ENCODE measurements at regions not wholly inside any gene's neighbourhood (a gene's known extent, or its start where the extent isn't known, plus 50 kb on each side); places are given as distances from the start of the nearest gene placed in this dataset.
A peak's percentile ranks its signal among the peaks of the same experiment; 100 is the strongest.
"Not testable (repeated sequence)": the region's sequence is repeated elsewhere in the genome, so short reads cannot be mapped to it uniquely, and the experiment has no call there.

DNA sequence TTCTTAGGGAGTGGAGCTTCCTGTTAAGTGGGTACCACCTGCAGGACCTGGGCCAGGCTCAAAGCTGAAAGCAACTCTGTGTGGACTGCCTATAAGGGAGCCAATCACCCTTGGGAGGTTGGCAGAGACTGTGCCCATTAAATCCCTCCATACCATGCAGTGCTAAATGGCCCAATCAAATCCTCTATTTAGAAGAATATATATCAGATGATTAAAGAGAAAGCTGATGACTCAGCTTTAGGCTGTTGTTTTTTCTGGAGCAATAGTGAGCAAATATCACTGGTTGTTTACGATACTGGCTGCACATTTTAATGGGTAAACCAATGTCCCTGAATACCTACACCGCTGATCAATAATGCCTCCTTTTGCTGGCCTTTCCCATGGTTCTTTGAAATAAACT is 101.3 kb downstream of the TMX1 start:
- no peak for DNase-seq (ENCODE audit: low read depth in 2 of 3, low spot score in 2 of 3)

DNA sequence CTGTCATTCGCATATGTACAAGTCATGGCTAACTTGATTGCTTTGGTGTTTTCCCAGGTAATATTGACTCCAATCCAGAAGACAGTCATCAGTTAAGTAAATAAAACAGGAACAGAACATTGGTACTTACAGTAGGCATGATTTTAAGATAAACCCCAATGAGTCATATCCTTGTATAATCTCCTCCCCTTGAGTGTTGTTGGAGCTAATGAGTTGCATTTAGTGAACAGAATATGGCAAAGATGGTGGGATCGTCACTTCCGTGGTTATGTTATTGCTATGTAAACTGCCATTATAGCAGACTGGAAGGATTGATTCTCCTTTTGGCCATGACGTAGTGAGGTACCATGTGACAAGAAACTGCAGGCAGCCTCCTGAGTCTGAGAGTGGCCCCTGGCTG is 102.2 kb downstream of the TMX1 start:
- no peak for DNase-seq (ENCODE audit: low read depth in 2 of 3, low spot score in 2 of 3)

DNA sequence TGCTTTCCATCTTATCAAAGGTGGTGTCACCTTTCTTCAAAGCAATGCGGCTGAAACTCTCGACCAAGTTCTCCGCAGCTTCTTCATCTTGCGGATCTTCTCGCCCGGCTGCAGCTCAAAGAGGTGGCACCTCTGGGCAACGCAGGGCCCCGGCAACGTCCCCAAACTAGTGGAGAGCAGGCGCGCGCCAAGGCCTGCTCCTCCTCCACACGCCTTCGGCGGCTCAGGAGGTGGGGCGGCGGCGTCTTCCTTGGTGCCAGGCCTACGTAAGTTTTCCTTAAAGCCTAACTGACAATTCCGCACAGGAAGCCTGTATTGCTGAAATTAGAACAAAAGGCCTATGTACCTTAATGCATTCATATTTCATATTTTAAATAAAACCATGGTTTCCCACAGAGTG is 112.0 kb downstream of the TMX1 start:
- no peak for DNase-seq (ENCODE audit: low read depth in 2 of 3, low spot score in 2 of 3)

DNA sequence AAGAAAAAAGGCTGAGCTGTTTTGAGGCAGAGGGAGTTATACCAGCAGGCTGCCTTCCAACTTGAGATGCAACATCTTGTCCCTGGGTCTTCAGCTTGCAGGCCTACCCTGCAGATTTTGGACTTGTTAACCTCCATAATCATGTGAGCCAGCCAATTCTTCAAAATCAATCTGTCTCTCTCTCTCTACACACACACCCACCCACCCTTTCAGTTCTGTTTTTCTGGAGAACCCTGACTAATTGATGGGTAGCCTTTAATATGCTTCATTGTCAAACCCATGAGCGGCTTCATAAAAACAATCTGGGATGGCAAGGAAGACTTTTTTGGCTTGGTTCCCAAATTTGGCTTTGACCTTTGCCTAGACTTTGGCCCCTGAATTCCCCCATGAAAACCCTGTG is 113.9 kb downstream of the TMX1 start:
- DNase-seq (ENCODE audit: low read depth in 2 of 3, low spot score in 2 of 3): no peak

DNA sequence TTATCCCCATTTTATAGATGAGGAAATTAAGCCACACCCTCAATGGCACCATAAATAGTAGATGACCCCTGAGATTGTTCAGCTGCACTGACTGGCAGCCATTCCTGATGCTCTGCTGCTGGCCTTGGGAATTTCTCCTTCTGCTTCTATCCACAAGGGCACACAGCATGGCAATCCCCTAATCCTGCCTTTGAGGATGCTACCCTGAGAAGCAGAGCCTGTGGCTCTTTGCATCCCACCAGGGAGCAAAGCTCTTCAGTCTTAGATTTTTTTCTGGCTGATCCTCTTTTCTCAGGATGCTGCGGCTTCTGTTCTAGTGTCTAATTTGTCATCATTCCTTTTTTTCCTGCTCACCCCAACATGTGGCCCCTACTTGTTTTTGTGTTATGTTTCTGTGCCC is 114.8 kb downstream of the TMX1 start:
- no peak for DNase-seq (ENCODE audit: low read depth in 2 of 3, low spot score in 2 of 3)

DNA sequence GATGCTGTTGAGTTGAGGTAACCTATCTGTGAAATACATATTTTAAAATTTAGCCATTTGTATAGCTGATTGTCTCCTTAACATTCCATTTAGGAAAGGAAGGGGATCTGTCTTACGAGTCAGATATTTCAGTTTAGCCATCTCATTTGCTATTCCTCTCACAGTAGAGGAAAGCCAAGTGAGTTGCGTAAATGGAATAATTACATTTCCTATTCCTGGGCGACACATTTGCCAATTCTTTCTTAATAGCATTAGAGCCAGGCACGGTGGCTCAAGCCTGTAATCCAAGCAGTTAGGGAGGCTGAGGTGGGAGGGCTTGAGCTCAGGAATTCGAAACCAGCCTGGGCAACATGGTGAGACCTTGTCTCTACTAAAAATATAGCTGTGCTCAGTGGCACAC is 116.3 kb downstream of the TMX1 start:
- DNase-seq (ENCODE audit: low read depth in 2 of 3, low spot score in 2 of 3): no peak

DNA sequence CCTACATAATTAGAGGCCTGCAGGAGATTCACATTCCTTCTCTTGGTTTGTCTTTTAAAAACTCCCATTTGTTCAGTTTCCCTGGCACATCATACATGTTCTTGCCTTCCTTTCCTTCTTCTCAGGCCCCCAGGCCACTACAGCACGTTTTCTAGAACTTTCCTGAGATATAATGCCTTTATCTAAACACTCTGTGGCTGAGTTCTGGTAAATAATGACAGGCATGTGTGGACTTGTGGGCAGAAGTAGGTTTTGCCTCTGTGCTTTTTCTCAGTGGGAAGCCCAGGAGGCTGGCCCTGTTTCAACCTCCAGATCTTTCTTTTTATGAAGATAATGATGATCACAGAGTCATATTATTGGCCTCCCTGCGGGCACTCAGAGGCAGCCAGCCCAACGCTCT is 117.2 kb downstream of the TMX1 start:
- no peak for DNase-seq (ENCODE audit: low read depth in 2 of 3, low spot score in 2 of 3)

DNA sequence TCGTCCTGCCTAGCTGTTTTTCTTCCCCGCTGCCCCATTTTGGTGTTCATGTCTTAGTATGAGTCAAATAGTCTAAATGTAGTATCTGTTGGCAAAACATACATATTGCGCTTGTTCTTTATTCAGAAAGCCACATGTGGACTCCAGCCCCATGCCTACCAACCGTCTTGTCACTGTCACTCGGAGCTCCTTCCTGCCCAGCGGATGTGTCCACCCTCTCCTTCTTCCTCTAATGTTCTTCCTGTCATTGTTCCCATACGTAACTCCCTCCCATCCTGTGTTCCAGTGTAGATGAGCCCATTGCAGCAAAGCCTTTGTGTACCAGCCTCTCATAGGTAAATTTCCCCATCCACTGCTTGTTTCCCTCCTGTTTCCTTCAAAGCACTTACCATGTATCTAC is 120.5 kb downstream of the TMX1 start:
- DNase-seq (ENCODE audit: low read depth in 2 of 3, low spot score in 2 of 3): no peak

DNA sequence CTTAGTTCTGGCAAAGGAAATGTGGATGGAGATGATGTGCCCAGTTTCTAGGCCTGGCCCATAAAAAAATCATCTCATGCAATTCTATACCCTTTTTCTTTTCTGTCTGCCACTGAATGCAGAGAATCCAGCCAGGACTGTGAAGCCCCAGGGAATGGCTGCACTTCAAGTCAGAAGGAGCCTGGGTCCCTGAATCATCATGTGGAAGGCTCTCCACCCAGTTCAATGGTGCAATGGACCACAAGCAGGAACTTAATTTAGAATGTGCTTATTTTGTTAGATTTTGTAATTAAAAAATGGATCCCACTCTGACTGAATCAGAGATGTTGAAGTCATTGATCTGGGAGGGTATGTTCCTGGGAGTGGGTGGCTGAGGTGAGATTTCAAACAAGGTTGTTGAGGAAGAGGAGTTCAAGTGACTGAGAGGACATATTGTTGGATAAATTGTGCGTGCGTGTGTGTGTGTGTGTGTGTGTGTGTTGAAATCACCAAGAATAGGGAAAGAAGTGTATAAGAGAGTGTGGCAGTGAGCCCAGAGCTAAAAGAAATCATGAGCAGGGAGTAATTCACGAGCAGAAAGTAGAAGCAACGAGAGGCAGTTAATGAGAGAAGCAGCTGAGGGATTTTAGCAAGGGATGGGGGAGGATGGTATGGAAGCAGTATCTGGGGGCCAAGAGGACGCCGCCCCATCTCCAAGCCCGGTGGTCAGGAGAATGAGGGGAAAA is 125.4 kb downstream of the TMX1 start:
- no peak for DNase-seq (ENCODE audit: low read depth in 2 of 3, low spot score in 2 of 3)

DNA sequence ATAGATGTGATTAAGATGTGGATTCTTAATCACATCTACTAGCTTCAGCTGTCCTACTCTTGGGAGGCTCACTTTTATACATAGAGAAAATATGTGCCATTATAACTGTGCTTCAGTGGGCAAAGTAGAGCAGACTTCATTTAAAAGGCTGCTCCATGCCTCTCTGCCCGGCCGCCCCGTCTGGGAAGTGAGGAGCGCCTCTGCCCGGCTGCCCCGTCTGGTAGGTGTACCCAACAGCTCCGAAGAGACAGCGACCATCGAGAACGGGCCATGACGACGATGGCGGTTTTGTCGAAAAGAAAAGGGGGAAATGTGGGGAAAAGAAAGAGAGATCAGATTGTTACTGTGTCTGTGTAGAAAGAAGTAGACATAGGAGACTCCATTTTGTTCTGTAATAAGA is 126.4 kb downstream of the TMX1 start:
- not testable (repeated sequence) for DNase-seq (ENCODE audit: low read depth in 2 of 3, low spot score in 2 of 3)

DNA sequence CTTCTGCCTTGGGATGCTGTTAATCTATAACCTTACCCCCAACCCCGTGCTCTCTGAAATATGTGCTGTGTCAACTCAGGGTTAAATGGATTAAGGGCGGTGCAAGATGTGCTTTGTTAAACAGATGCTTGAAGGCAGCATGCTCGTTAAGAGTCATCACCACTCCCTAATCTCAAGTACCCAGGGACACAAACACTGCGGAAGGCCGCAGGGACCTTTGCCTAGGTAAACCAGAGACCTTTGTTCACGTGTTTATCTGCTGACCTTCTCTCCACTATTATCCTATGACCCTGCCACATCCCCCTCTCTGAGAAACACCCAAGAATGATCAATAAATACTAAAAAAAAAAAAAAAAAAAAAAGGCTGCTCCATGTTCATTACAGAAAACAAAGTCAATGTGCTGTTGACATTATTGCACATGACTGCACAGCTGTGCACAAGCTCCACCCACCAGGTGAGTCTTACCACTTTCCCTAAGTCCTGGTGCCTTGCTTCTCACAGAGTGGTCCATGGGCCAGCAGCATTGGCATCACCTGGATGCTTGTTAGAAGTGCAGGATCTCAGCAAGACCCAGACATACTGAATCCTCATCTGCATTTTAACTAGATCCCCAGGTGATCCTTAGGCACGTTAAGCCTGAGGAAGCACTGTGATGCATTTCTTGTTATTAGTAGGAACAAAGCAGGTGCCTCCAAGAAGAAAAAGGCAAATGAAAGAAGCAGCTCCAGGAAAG is 127.0 kb downstream of the TMX1 start:
- DNase-seq (ENCODE audit: low read depth in 2 of 3, low spot score in 2 of 3): not testable (repeated sequence)

DNA sequence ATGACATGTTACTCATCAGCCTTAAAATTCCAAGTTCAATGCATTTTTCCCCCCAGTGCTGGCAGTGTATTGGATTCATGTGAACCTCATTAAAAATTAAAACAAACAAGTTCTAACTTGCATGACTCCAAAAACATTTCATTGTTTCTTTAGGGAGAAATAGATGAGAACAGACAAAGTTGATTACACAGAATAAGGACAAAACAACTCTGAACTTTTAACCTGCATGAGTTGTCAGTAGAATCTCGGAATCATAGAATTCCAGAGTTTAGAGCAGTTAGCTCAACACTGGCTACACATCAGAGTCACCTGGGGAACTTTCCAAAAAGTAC is 127.5 kb downstream of the TMX1 start:
- DNase-seq (ENCODE audit: low read depth in 2 of 3, low spot score in 2 of 3): no peak

DNA sequence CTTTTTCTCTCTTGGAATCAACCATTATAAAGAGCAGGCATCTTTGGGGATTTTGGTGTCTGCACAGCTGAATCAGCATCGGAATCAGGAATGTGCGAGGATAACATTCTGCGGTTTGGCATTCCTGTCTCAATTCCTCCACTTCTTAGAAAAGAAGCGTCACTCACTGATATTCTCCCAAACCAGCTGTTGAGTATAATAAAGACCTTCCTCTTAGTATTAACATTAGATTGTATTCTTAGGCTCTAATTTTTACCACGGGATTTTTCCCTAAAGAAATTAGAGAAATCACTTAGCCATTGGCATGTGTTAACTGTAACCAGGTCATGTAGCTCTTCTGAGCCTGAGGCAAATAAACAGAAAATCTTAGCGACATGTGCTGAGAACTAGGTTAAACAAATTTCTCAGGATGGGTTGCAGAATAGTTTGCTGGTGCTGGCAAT is 128.7 kb downstream of the TMX1 start:
- DNase-seq (ENCODE audit: low read depth in 2 of 3, low spot score in 2 of 3): no peak

DNA sequence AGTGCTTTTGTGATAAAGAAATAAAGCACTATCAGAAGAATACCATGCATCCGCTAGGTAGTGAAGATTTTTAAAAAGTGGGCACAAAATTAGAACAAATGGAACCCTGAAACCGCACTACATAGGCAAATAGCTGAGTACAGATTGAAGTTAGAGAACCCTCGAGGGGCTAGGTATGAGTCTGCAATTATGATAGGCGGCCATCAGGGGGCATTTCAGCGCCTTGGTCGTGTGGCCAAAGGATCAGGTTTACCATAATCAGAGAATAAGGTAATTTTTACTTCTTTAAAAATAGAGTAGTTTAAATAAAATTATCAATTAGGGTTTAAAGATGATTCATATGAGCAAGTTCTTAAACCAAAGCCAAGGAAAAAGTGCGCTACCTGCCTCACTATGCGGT is 129.8 kb downstream of the TMX1 start:
- DNase-seq (ENCODE audit: low read depth in 2 of 3, low spot score in 2 of 3): peak in 2 of 3 donors; percentile 1 to 14

DNA sequence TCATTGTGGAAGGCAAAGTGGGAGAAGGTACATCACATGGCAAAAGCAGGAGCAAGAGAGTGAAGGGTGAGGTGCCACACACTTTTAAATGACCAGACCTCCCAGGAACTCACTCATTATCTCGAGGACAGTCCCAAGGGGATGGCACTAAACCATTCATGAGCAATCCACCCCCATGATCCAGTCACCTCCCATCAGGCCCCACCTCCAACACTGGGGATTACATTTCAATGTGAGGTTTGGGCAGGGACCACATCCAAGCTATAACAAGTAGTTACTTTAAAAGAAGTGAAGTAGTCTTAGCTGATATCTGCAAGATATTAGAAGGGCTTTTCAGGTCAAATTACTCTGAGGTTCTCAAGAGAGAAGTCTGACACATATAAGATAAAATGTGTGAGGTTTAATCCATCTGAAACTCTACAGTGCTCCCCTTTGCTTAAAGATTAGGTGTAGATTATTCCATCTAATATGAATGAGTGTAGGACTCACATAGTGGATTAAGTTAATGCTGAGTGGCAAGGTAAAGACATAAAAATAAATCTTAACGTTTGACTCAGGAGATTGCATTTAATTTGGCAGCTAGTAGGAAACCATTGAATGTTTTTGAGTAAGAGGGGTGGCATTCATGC is 130.8 kb downstream of the TMX1 start:
- no peak for DNase-seq (ENCODE audit: low read depth in 2 of 3, low spot score in 2 of 3)

DNA sequence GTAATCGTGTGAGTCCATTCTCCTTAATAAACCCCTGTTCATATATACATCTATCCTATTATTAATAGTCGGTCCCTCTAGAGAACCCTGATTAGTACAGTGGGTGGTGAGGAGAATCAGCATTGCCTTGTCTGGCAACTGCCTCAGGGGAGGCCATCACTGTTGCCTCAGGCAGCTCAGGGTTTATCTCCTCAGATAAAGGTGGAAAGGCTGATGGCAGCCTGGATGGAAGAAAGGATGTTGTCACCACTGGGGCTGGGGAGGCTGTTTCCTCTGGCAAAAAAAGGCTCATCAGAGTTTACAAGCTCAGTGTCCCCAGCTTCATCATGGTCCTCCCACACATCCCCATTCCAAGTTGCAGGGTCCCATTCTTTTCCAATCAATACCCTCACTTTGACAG is 137.1 kb downstream of the TMX1 start:
- DNase-seq (ENCODE audit: low read depth in 2 of 3, low spot score in 2 of 3): not testable (repeated sequence)

DNA sequence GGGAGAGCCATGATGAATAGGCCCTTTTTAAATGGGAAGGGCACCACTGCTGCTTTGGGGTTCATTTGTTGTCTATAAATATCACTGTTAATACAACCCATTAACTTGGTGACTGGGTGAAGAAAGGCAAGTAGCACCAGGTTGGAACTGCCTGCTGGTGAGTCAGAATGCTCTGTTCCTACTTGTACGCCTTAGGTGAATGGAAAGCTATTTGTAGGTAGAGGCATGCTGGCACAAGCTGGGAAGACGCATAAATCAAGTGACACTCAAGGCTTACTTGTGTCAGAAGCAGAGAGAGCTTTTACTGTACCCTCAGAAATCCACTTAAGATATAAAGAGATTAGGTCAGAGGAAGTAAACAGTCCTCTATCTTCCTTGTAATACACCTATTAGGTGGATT is 142.5 kb downstream of the TMX1 start:
- DNase-seq (ENCODE audit: low read depth in 2 of 3, low spot score in 2 of 3): no peak

DNA sequence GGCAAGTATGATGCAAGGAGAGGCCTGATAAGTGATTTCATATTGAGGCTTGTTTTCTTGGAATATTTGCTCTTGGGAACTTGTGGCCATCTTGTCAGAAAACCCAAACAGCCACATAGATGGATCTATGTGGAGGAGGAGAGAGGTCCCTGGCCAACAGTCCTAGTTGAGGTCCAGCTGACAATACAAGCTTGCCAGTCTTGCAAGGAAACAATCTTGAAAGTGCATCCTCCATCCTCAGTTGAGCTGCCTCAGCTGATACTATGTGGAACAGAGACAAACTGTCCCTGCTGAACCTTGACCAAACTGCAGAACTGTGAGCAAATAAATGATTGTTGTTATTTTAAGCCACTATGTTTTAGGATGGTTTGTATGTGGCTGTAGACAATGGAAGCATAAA is 146.4 kb downstream of the TMX1 start:
- DNase-seq (ENCODE audit: low read depth in 2 of 3, low spot score in 2 of 3): no peak

DNA sequence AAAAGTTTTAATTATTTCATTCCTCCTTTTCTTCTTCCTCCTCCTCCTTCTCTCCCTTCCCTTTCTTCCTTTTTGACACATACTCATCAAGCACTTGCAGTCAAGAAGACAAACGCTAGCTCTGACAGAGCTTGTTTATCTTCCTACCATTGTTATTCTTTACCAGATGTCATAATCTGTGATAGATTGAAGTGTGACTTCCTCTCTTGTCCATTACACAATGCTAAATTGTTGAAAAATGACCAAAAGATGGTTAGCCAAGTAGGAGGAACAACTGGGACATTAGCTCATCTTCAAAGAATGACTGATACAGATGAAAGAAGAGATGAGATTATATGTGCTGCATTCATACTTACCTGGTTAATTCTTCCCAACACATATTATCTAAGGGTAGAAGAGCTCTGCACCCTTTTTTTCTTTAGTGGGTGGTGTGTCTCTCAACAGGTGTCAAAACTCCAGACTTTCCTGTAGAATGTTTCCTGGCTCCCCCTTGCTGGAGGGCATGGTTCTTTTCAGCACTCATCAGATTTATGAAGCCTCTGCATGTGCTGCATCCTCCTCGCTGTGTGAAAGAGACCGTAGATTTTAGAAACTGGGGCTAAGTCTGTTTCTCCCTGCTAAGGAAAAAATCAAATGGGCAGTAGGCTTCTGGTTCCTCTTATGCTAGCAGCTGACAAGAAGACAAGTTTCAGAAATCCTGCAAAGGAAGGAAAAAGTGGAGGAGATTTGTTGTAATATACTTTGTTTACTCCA is 147.1 kb downstream of the TMX1 start:
- no peak for DNase-seq (ENCODE audit: low read depth in 2 of 3, low spot score in 2 of 3)

DNA sequence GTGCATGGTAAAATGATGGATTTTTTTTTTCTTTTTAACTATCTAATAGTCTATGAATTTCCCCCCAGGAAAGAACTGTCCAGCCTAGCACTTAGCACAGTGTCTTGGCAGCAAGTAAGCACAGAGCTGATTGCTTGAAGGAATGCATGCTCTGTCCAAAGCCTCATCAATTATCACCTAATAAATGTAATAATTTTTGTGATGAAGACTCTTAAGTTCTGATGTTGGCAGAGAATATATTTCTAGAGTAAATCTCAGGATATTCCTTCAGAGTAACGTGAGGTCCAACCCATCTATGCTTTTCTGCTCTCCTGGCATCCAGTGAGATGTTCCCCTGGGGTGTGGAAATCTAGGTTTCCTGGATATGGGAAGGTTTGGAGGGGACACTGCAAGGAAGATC is 152.4 kb downstream of the TMX1 start:
- no peak for DNase-seq (ENCODE audit: low read depth in 2 of 3, low spot score in 2 of 3)

DNA sequence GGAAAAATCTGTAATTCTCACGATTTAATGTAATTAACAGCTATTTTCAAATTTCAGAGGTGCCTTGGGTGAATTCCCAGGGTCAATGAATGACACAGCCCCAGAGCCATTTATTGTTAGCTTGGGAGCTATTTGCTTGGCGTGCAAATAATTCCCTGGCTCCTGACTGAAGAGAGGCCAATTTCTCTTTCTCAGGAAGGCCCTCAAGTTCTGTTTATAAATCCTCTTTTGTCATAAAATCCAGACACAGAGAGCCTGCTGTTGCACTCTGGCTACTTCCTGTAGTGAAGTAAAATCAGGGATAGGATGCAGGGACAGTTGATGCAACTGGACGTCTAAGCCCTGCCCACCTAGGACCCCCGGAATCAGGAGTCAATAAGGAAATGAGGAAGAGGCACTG is 154.3 kb downstream of the TMX1 start:
- no peak for DNase-seq (ENCODE audit: low read depth in 2 of 3, low spot score in 2 of 3)
